ELR (cell line): ENCODE measurements at regions not wholly inside any gene's neighbourhood (a gene's known extent, or its start where the extent isn't known, plus 50 kb on each side); places are given as distances from the start of the nearest gene placed in this dataset.

Experiments
- DNase-seq: peaks from one replicate; pipeline ENCODE4 v3.0.0-alpha.2; 2015; ENCODE audit warnings: low read depth

GRCh38 chrY:14139521-14139920 is 83.5 kb downstream of the VCY1B start:
- DNase-seq, result no peak

GRCh38 chrY:14145614-14146013 is 89.6 kb downstream of the VCY1B start:
- DNase-seq, result no peak

- no peak for DNase-seq
These were observed 126.7 kb downstream of the VCY1B start for GRCh38 chrY:14182776-14183175.

GRCh38 chrY:14222014-14222413 is 166.0 kb downstream of the VCY1B start:
- no peak for DNase-seq

GRCh38 chrY:14231703-14232102 is 175.7 kb downstream of the VCY1B start:
- peak; percentile 0 for DNase-seq

- no peak for DNase-seq
These were observed 179.0 kb downstream of the VCY1B start for GRCh38 chrY:14235070-14235469.

GRCh38 chrY:14238277-14238676 is 182.2 kb downstream of the VCY1B start:
- no peak for DNase-seq

- no peak for DNase-seq
These were observed 190.9 kb downstream of the VCY1B start for GRCh38 chrY:14246948-14247347.

- DNase-seq, result no peak
These were observed 193.0 kb downstream of the VCY1B start for GRCh38 chrY:14248878-14249576.

- no peak for DNase-seq
These were observed 200.2 kb downstream of the VCY1B start for GRCh38 chrY:14255965-14256816.

GRCh38 chrY:14256817-14257168 is 200.8 kb downstream of the VCY1B start:
- DNase-seq, result no peak

GRCh38 chrY:14277029-14277428 is 221.0 kb downstream of the VCY1B start:
- no peak for DNase-seq

- no peak for DNase-seq
These were observed 233.5 kb upstream of the NLGN4Y start for GRCh38 chrY:14290656-14291375.

- DNase-seq, result no peak
These were observed 231.9 kb upstream of the NLGN4Y start for GRCh38 chrY:14292382-14292781.

GRCh38 chrY:14300775-14301174 is 223.6 kb upstream of the NLGN4Y start:
- no peak for DNase-seq

GRCh38 chrY:14301552-14301951 is 222.8 kb upstream of the NLGN4Y start:
- DNase-seq, result no peak

GRCh38 chrY:14328677-14329345 is 195.5 kb upstream of the NLGN4Y start:
- peak; percentile 0 for DNase-seq

- no peak for DNase-seq
These were observed 194.0 kb upstream of the NLGN4Y start for GRCh38 chrY:14330362-14330761.

- DNase-seq, result no peak
These were observed 184.8 kb upstream of the NLGN4Y start for GRCh38 chrY:14339524-14339923.

- DNase-seq, result peak; percentile 58
These were observed 183.7 kb upstream of the NLGN4Y start for GRCh38 chrY:14340459-14341143.

- DNase-seq, result peak; percentile 28
These were observed 179.5 kb upstream of the NLGN4Y start for GRCh38 chrY:14344648-14345333.
